Right lobe of liver (tissue), 6 donors: ENCODE measurements at regions not wholly inside any gene's neighbourhood (a gene's known extent, or its start where the extent isn't known, plus 50 kb on each side); places are given as distances from the start of the nearest gene placed in this dataset.

ENCODE experiments used
- ATAC-seq, 4 donors: fragments of 200-7000 bp; cut with Tn5 transposase; one replicate each; pipeline ENCODE4 v1.9.1; 2020; ENCODE audit warnings: mild to moderate bottlenecking in 4 of 4, moderate library complexity in 4 of 4
- DNase-seq, 3 donors: peaks; one replicate each; pipeline ENCODE4 v3.0.0-alpha.2; 2020
- H3K27ac ChIP-seq, 3 donors: fragments of 200-600 bp; one replicate each; pipeline ENCODE4 v1.8.0; 2022
- H3K27me3 ChIP-seq, 2 donors: fragments of 200-600 bp; one replicate each; pipeline ENCODE4 v1.8.0; 2022
- H3K36me3 ChIP-seq, 4 donors: fragments of 200-600 bp; sonication (generic) in 1 of 4; one replicate each; pipeline versions ENCODE4 v1.5.1 to v1.8.0; 2017 to 2022; ENCODE audit warnings: control low read depth in 1 of 4
- H3K4me1 ChIP-seq, 4 donors: fragments of 200-600 bp; sonication (generic) in 1 of 4; one replicate each; pipeline versions ENCODE4 v1.5.1 to v1.8.0; 2017 to 2022; ENCODE audit warnings: control low read depth in 1 of 4
- H3K4me3 ChIP-seq, 3 donors: fragments of 200-600 bp; one replicate each; pipeline ENCODE4 v1.8.0; 2022
- H3K9me3 ChIP-seq, 4 donors: fragments of 200-600 bp; sonication (generic) in 1 of 4; one replicate each; pipeline versions ENCODE4 v1.5.1 to v1.8.0; 2017 to 2022; ENCODE audit warnings: control low read depth in 1 of 4
- CTCF ChIP-seq, 4 donors: fragments of 200-600 bp in 3 of 4; fragments of 450-650 bp in 1 of 4; IDR thresholded peaks; one replicate each; pipeline versions ENCODE4 v1.5.1 to v1.8.0; 2016 to 2022; ENCODE audit warnings: antibody characterized with exemption in 4 of 4, mild to moderate bottlenecking in 2 of 4
- POLR2A ChIP-seq: fragments of 450-650 bp; IDR thresholded peaks from one replicate; pipeline ENCODE4 v1.6.1; 2017; ENCODE audit warnings: antibody characterized with exemption, mild to moderate bottlenecking
- WGBS: methylation state at CpG from one replicate; pipeline ENCODE4 v1.1.6; 2018; ENCODE audit warnings: low coverage, low lambda C conversion rate; ENCODE audit not compliant: insufficient coverage; ENCODE audit errors: missing lambda C conversion rate; 5-methylcytosine and 5-hydroxymethylcytosine counted together
- intact Hi-C, 2 donors: fragments of 100-400 bp; cut with DNase I; formaldehyde crosslinking; loops; one replicate each; pipeline versions ENCODE4 v1.11.2 to v1.14.1; 2022
- donor health status: DM: no; HTN: yes; CAD: no.
- donor health status: DM: no; HTN: no; CAD: no.
- donor health status: DM: no; HTN: no; CAD: no.
- donor health status: DM: no; HTN: yes; CAD: no.
- donor health status: DM: no; HTN: yes; CAD: no.

GRCh38 chr11:28838741-28839140 is 730.6 kb downstream of the METTL15 start:
- DNase-seq, result no peak
- Histone ChIP-seq H3K27me3 (no peaks in the 10 kb centered on the region), H3K27ac (no peak overlapping the region), H3K4me1 (no peaks in the 10 kb centered on the region), H3K36me3 (no peaks in the 10 kb centered on the region), H3K4me3 (no peak overlapping the region), H3K9me3 (no peaks in the 10 kb centered on the region)
- no peak for ATAC-seq
- no peak for TF ChIP-seq CTCF (IDR thresholded peaks at IDR 0.05)
- 44% methylated on average over 1 of the region's 1 CpG for WGBS
- intact Hi-C loops, result no loop called here

- H3K27me3 ChIP-seq, result no peaks in the 10 kb centered on the region
- no peak for ATAC-seq
- TF ChIP-seq CTCF (IDR thresholded peaks at IDR 0.05), result no peak
- TF ChIP-seq POLR2A, result no peak
- H3K36me3 ChIP-seq, result no peaks in the 10 kb centered on the region
- no peak overlapping the region for H3K4me3 ChIP-seq
- no peaks in the 10 kb centered on the region for H3K4me1 ChIP-seq
- H3K9me3 ChIP-seq, result no peaks in the 10 kb centered on the region
- H3K27ac ChIP-seq, result no peak overlapping the region
- intact Hi-C loops, result no loop called here
- 66% methylated on average over 8 of the region's 8 CpGs for WGBS
- no peak for DNase-seq
Observed at GRCh38 chr11:28837599-28837998, 729.4 kb downstream of the METTL15 start.

- TF ChIP-seq CTCF (IDR thresholded peaks at IDR 0.05), result no peak
- no peak for DNase-seq
- no peak overlapping the region for H3K4me3 ChIP-seq
- H3K36me3 ChIP-seq, result no peaks in the 10 kb centered on the region
- H3K9me3 ChIP-seq, result no peaks in the 10 kb centered on the region
- intact Hi-C loops, result no loop called here
- no peaks in the 10 kb centered on the region for H3K4me1 ChIP-seq
- no peak for ATAC-seq
- WGBS, result 19% methylated on average over 4 of the region's 4 CpGs
- no peaks in the 10 kb centered on the region for H3K27me3 ChIP-seq
- H3K27ac ChIP-seq, result no peak overlapping the region
Observed at GRCh38 chr11:28836285-28837081, 728.3 kb downstream of the METTL15 start.

- Histone ChIP-seq H3K4me1 (no peaks in the 10 kb centered on the region), H3K36me3 (no peaks in the 10 kb centered on the region), H3K27ac (no peak overlapping the region), H3K9me3 (no peaks in the 10 kb centered on the region), H3K4me3 (no peak overlapping the region), H3K27me3 (no peaks in the 10 kb centered on the region)
- DNase-seq, result no peak
- 57% methylated on average over 3 of the region's 3 CpGs for WGBS
- TF ChIP-seq CTCF (IDR thresholded peaks at IDR 0.05) (no peak), POLR2A (no peak)
- no peak for ATAC-seq
- intact Hi-C loops, result no loop called here
Observed at GRCh38 chr11:28835790-28836189, 727.6 kb downstream of the METTL15 start.

- Histone ChIP-seq H3K4me1 (no peaks in the 10 kb centered on the region), H3K4me3 (no peak overlapping the region), H3K36me3 (no peaks in the 10 kb centered on the region), H3K9me3 (no peaks in the 10 kb centered on the region), H3K27me3 (no peaks in the 10 kb centered on the region), H3K27ac (no peak overlapping the region)
- intact Hi-C loops, result no loop called here
- DNase-seq, result no peak
- TF ChIP-seq CTCF (IDR thresholded peaks at IDR 0.05), result no peak
- TF ChIP-seq POLR2A, result no peak
- ATAC-seq, result no peak
Observed at GRCh38 chr11:28835317-28835716, 727.1 kb downstream of the METTL15 start.
